Tibial nerve (tissue), 4 donors: ENCODE measurements at regions not wholly inside any gene's neighbourhood (a gene's known extent, or its start where the extent isn't known, plus 50 kb on each side); places are given as distances from the start of the nearest gene placed in this dataset.

Experiments
- DNase-seq, 2 donors: peaks; one replicate each; pipeline ENCODE4 v3.0.0-alpha.2; 2019; ENCODE audit warnings: low spot score in 2 of 2
- H3K27ac ChIP-seq, 4 donors: fragments of 200-600 bp; sonication (generic) in 3 of 4; one replicate each; pipeline ENCODE4 v1.5.1; 2017 to 2019; ENCODE audit warnings: mild to moderate bottlenecking in 1 of 4
- H3K27me3 ChIP-seq, 2 donors: fragments of 200-600 bp; sonication (generic) in 1 of 2; one replicate each; pipeline versions ENCODE4 v1.5.1 to v1.6.0; 2017 to 2019
- H3K36me3 ChIP-seq, 3 donors: fragments of 200-600 bp; sonication (generic); one replicate each; pipeline ENCODE4 v1.5.1; 2018 to 2019
- H3K4me1 ChIP-seq, 4 donors: fragments of 200-600 bp; sonication (generic) in 3 of 4; one replicate each; pipeline ENCODE4 v1.5.1; 2017 to 2019
- H3K4me3 ChIP-seq, 4 donors: fragments of 200-600 bp; sonication (generic) in 3 of 4; one replicate each; pipeline ENCODE4 v1.5.1; 2017 to 2019; ENCODE audit warnings: mild to moderate bottlenecking in 1 of 4, moderate library complexity in 1 of 4
- H3K9me3 ChIP-seq, 4 donors: fragments of 200-600 bp; sonication (generic) in 3 of 4; one replicate each; pipeline ENCODE4 v1.5.1; 2017 to 2019
- CTCF ChIP-seq, 5 experiments: fragments of 200-600 bp in 3 of 5; fragments of 450-650 bp in 2 of 5; sonication (generic) in 3 of 5; IDR thresholded peaks; one replicate each; pipeline ENCODE4 v1.5.1; 2016 to 2019; ENCODE audit warnings: antibody characterized with exemption in 5 of 5, mild to moderate bottlenecking in 3 of 5, moderate library complexity in 2 of 5
- EP300 ChIP-seq, 2 donors: sonication (generic); formaldehyde crosslinking; IDR thresholded peaks; one replicate each; pipeline ENCODE4 v1.6.1; 2017; ENCODE audit warnings: antibody characterized with exemption in 2 of 2, mild to moderate bottlenecking in 1 of 2
- POLR2A ChIP-seq, 2 donors: fragments of 450-650 bp; IDR thresholded peaks; one replicate each; pipeline ENCODE4 v1.6.1; 2017; ENCODE audit warnings: antibody characterized with exemption in 2 of 2, mild to moderate bottlenecking in 2 of 2, moderate library complexity in 2 of 2
- WGBS, 2 donors: methylation state at CpG; one replicate each; pipeline ENCODE4 v1.1.5; 2018; 5-methylcytosine and 5-hydroxymethylcytosine counted together

DNA sequence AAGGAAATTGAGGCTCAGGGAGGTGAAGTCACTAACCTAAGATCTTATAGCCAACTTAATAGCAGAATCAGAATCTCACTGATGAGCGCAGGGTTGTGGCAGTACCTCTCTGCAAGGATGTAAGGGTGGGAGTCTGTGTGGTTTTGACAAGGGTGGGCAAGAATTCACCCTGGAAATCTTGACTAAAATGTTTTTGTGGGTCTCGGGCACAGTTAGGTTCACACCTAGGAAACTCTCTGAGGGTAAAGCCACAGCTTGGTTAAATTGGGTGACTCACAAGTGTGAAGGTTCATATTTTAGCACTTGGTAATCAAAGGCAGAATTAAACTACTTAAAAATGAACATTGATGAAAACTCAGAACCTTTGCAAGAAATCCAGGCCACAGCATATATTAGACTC is 178.2 kb upstream of the EOMES start:
- no peaks in the 10 kb centered on the region for H3K4me1 ChIP-seq
- H3K4me3 ChIP-seq, result no peak overlapping the region
- H3K36me3 ChIP-seq, result no peaks in the 10 kb centered on the region
- 87 to 90% methylated on average over 2 of the region's 2 CpGs for WGBS, 2 donors
- H3K9me3 ChIP-seq, result no peaks in the 10 kb centered on the region
- H3K27ac ChIP-seq, result no peak overlapping the region
- no peak for DNase-seq
- H3K27me3 ChIP-seq, result no peaks in the 10 kb centered on the region
- TF ChIP-seq POLR2A (IDR thresholded peaks at IDR 0.05) (no peak), CTCF (IDR thresholded peaks at IDR 0.05) (no peak), EP300 (IDR thresholded peaks at IDR 0.05) (no peak)

DNA sequence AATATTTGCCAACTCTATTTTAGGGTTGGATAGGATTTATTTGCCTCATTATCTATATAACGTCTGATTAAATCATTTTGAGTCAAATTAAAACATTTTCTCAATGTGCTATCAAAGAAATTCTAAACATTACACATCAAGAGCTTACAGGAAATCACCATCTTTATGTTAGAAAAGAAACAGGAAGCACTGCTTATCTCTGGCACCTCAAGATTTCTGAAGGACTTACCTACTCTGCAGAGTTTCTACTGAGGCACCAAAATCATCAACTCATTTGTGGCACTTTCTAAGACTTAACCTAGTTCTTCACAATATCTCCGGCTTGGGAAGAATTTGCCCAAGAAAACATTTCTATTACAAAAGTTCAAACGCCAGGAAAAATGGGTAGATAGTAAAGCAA is 181.3 kb upstream of the EOMES start:
- Histone ChIP-seq H3K27me3 (no peaks in the 10 kb centered on the region), H3K27ac (no peak overlapping the region), H3K9me3 (no peaks in the 10 kb centered on the region), H3K36me3 (no peaks in the 10 kb centered on the region), H3K4me3 (no peak overlapping the region), H3K4me1 (no peaks in the 10 kb centered on the region)
- 71 to 88% methylated on average over 3 of the region's 3 CpGs for WGBS, 2 donors
- DNase-seq, result no peak
- TF ChIP-seq CTCF (IDR thresholded peaks at IDR 0.05) (no peak), POLR2A (IDR thresholded peaks at IDR 0.05) (no peak), EP300 (IDR thresholded peaks at IDR 0.05) (no peak)

GRCh38 chr3:27905625-27906024 is 183.5 kb upstream of the EOMES start:
- no peaks in the 10 kb centered on the region for H3K9me3 ChIP-seq
- 89 to 95% methylated on average over 2 of the region's 2 CpGs for WGBS, 2 donors
- no peaks in the 10 kb centered on the region for H3K4me1 ChIP-seq
- no peak overlapping the region for H3K27ac ChIP-seq
- TF ChIP-seq EP300 (IDR thresholded peaks at IDR 0.05), result no peak
- TF ChIP-seq CTCF (IDR thresholded peaks at IDR 0.05), result no peak
- no peak for TF ChIP-seq POLR2A (IDR thresholded peaks at IDR 0.05)
- no peak for DNase-seq
- H3K27me3 ChIP-seq, result no peaks in the 10 kb centered on the region
- no peak overlapping the region for H3K4me3 ChIP-seq
- H3K36me3 ChIP-seq, result no peaks in the 10 kb centered on the region

GRCh38 chr3:27907148-27907547 is 185.0 kb upstream of the EOMES start:
- Histone ChIP-seq H3K27me3 (no peaks in the 10 kb centered on the region), H3K4me1 (no peaks in the 10 kb centered on the region), H3K9me3 (no peaks in the 10 kb centered on the region), H3K27ac (no peak overlapping the region), H3K36me3 (no peaks in the 10 kb centered on the region), H3K4me3 (no peak overlapping the region)
- DNase-seq, result no peak
- no peak for TF ChIP-seq EP300 (IDR thresholded peaks at IDR 0.05)
- TF ChIP-seq CTCF (IDR thresholded peaks at IDR 0.05), result no peak
- TF ChIP-seq POLR2A (IDR thresholded peaks at IDR 0.05), result no peak

DNA sequence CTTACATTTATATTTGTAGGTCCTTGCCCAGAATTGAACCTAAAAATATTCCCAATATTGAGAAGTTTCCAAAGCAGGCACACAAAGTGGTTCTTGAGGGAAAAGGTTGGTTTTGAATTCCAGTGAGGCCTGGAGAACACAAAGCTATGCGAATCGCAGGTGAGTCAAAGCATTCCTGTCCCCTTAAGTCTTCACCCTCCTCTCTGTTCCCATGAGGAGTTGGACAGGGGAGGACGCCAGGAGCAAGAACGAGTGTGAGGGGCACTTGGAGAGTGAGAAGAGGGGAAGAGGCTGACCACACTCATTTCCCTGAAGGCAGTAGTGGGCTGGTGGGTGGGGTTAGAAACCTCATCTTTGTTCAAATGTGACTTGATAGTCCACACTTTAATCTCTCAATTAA is 185.8 kb upstream of the EOMES start:
- Histone ChIP-seq H3K4me1 (no peaks in the 10 kb centered on the region), H3K36me3 (no peaks in the 10 kb centered on the region), H3K27me3 (no peaks in the 10 kb centered on the region), H3K9me3 (no peaks in the 10 kb centered on the region), H3K4me3 (no peak overlapping the region), H3K27ac (no peak overlapping the region)
- TF ChIP-seq POLR2A (IDR thresholded peaks at IDR 0.05), result no peak
- TF ChIP-seq CTCF (IDR thresholded peaks at IDR 0.05), result no peak
- DNase-seq, result no peak
- WGBS, 2 donors, result 71 to 78% methylated on average over 4 of the region's 4 CpGs
